Endothelial cell (in vitro differentiated cells): ENCODE measurements at regions not wholly inside any gene's neighbourhood (a gene's known extent, or its start where the extent isn't known, plus 50 kb on each side); places are given as distances from the start of the nearest gene placed in this dataset.

ENCODE experiments used
- DNase-seq: peaks from one replicate; pipeline ENCODE4 v3.0.0; 2021; ENCODE audit warnings: low spot score
- H3K27ac Mint-ChIP-seq: one replicate; pipeline ENCODE4 v1.8.0; 2021; ENCODE audit warnings: mixed read lengths, inconsistent platforms; ENCODE audit not compliant: unreplicated experiment
- H3K27me3 Mint-ChIP-seq: one replicate; pipeline ENCODE4 v1.8.0; 2021; ENCODE audit warnings: mild to moderate bottlenecking, moderate library complexity, mixed read lengths, inconsistent platforms; ENCODE audit not compliant: unreplicated experiment
- H3K36me3 Mint-ChIP-seq: one replicate; pipeline ENCODE4 v1.8.0; 2021; ENCODE audit warnings: mild to moderate bottlenecking, low read depth, mixed read lengths, inconsistent platforms; ENCODE audit not compliant: unreplicated experiment
- H3K4me1 Mint-ChIP-seq: one replicate; pipeline ENCODE4 v1.8.0; 2021; ENCODE audit warnings: mild to moderate bottlenecking, mixed read lengths, inconsistent platforms; ENCODE audit not compliant: unreplicated experiment
- H3K4me3 Mint-ChIP-seq: one replicate; pipeline ENCODE4 v1.8.0; 2021; ENCODE audit warnings: mild to moderate bottlenecking, mixed read lengths, inconsistent platforms; ENCODE audit not compliant: unreplicated experiment
- H3K9me3 Mint-ChIP-seq: one replicate; pipeline ENCODE4 v1.8.0; 2021; ENCODE audit warnings: mixed read lengths, inconsistent platforms; ENCODE audit not compliant: unreplicated experiment
- CTCF ChIP-seq: fragments of 200-600 bp; sonication (generic); IDR thresholded peaks from one replicate; pipeline ENCODE4 v1.5.0; 2021; ENCODE audit warnings: antibody characterized with exemption; ENCODE audit not compliant: unreplicated experiment

- DNase-seq, result no peak
- Mint-ChIP-seq H3K4me1 (no peaks in the 10 kb centered on the region), H3K9me3 (no peaks in the 10 kb centered on the region), H3K27ac (no peak overlapping the region), H3K36me3 (no peaks in the 10 kb centered on the region), H3K27me3 (peaks cover 5% of the 10 kb centered on the region), H3K4me3 (no peak overlapping the region)
- no peak for TF ChIP-seq CTCF
Measured at GRCh38 chr12:46521145-46521544, 148.6 kb upstream of the SLC38A2 start.

GRCh38 chr12:46519407-46519806 lies 146.8 kb upstream of the SLC38A2 start:
- no peak for DNase-seq
- Mint-ChIP-seq H3K27ac (no peak overlapping the region), H3K4me1 (no peaks in the 10 kb centered on the region), H3K9me3 (no peaks in the 10 kb centered on the region), H3K27me3 (peaks cover 3% of the 10 kb centered on the region), H3K4me3 (no peak overlapping the region), H3K36me3 (no peaks in the 10 kb centered on the region)
- TF ChIP-seq CTCF, result no peak

GRCh38 chr12:46518729-46519128 lies 146.2 kb upstream of the SLC38A2 start:
- Mint-ChIP-seq H3K27me3 (peaks cover 3% of the 10 kb centered on the region), H3K4me3 (no peak overlapping the region), H3K9me3 (no peaks in the 10 kb centered on the region), H3K27ac (no peak overlapping the region), H3K36me3 (no peaks in the 10 kb centered on the region), H3K4me1 (no peaks in the 10 kb centered on the region)
- TF ChIP-seq CTCF, result no peak
- no peak for DNase-seq

- DNase-seq, result no peak
- Mint-ChIP-seq H3K4me3 (no peak overlapping the region), H3K27ac (no peak overlapping the region)
Measured at GRCh38 chr12:46518169-46518568, 145.6 kb upstream of the SLC38A2 start.

GRCh38 chr12:46517579-46517962 lies 145.0 kb upstream of the SLC38A2 start:
- H3K27me3 Mint-ChIP-seq, result peaks cover 2% of the 10 kb centered on the region
- TF ChIP-seq CTCF, result no peak
- no peaks in the 10 kb centered on the region for H3K36me3 Mint-ChIP-seq
- no peak for DNase-seq
- H3K4me1 Mint-ChIP-seq, result no peaks in the 10 kb centered on the region
- no peak overlapping the region for H3K27ac Mint-ChIP-seq
- H3K4me3 Mint-ChIP-seq, result no peak overlapping the region
- H3K9me3 Mint-ChIP-seq, result no peaks in the 10 kb centered on the region

More at GRCh38 chr12:46518169-46518568, 145.6 kb upstream of the SLC38A2 start:
- Mint-ChIP-seq H3K9me3 (no peaks in the 10 kb centered on the region), H3K4me1 (no peaks in the 10 kb centered on the region), H3K27me3 (peaks cover 2% of the 10 kb centered on the region), H3K36me3 (no peaks in the 10 kb centered on the region)
- TF ChIP-seq CTCF, result no peak
